ENCODE measurements at regions not wholly inside any gene's neighbourhood (a gene's known extent, or its start where the extent isn't known, plus 50 kb on each side); places are given as distances from the start of the nearest gene placed in this dataset.

GRCh38 chr12:94873734-94874517 lies 129.6 kb downstream of the NDUFA12 start:
- H3K79me2 ChIP-seq (ENCODE audit: insufficient read depth, low read length) = no peaks in the 10 kb centered on the region
- no peak overlapping the region for H3K9ac ChIP-seq (ENCODE audit: low read length)
- no peak overlapping the region for H2AFZ ChIP-seq (ENCODE audit: low read length)
- no peaks in the 10 kb centered on the region for H3K27me3 ChIP-seq (ENCODE audit: insufficient read depth, low read length)
- no peaks in the 10 kb centered on the region for H3F3A ChIP-seq (ENCODE audit: insufficient read depth, low read length)
- H3K4me2 ChIP-seq (ENCODE audit: low read length) = no peak overlapping the region
- no peak overlapping the region for H3K27ac ChIP-seq (ENCODE audit: low read depth, low read length, poor library complexity, severe bottlenecking)
- H3K9me3 ChIP-seq (ENCODE audit: low read length) = no peaks in the 10 kb centered on the region
- TF ChIP-seq, protein P1, sequence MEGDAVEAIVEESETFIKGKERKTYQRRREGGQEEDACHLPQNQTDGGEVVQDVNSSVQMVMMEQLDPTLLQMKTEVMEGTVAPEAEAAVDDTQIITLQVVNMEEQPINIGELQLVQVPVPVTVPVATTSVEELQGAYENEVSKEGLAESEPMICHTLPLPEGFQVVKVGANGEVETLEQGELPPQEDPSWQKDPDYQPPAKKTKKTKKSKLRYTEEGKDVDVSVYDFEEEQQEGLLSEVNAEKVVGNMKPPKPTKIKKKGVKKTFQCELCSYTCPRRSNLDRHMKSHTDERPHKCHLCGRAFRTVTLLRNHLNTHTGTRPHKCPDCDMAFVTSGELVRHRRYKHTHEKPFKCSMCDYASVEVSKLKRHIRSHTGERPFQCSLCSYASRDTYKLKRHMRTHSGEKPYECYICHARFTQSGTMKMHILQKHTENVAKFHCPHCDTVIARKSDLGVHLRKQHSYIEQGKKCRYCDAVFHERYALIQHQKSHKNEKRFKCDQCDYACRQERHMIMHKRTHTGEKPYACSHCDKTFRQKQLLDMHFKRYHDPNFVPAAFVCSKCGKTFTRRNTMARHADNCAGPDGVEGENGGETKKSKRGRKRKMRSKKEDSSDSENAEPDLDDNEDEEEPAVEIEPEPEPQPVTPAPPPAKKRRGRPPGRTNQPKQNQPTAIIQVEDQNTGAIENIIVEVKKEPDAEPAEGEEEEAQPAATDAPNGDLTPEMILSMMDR (IDR thresholded peaks at IDR 0.05; ENCODE audit: low read length) = no peak
- no peak for TF ChIP-seq EZH2 (IDR thresholded peaks at IDR 0.05; ENCODE audit: borderline replicate concordance, low read length)
- no peaks in the 10 kb centered on the region for H3K9me2 ChIP-seq (ENCODE audit: low read depth, low read length)
- no peak overlapping the region for H3K4me3 ChIP-seq (ENCODE audit: low read depth, low read length, poor library complexity, severe bottlenecking)
- H4K20me1 ChIP-seq (ENCODE audit: insufficient read depth, low read length) = no peaks in the 10 kb centered on the region
- no peaks in the 10 kb centered on the region for H3K36me3 ChIP-seq (ENCODE audit: insufficient read depth, low read length)
- H3K4me1 ChIP-seq (ENCODE audit: insufficient read depth, low read length, severe bottlenecking) = no peaks in the 10 kb centered on the region

GRCh38 chr12:94872971-94873733 lies 130.3 kb downstream of the NDUFA12 start:
- no peaks in the 10 kb centered on the region for H3K27me3 ChIP-seq (ENCODE audit: insufficient read depth, low read length)
- no peak overlapping the region for H3K27ac ChIP-seq (ENCODE audit: low read depth, low read length, poor library complexity, severe bottlenecking)
- no peaks in the 10 kb centered on the region for H3K4me1 ChIP-seq (ENCODE audit: insufficient read depth, low read length, severe bottlenecking)
- H4K20me1 ChIP-seq (ENCODE audit: insufficient read depth, low read length) = no peaks in the 10 kb centered on the region
- H3F3A ChIP-seq (ENCODE audit: insufficient read depth, low read length) = no peaks in the 10 kb centered on the region
- H3K9ac ChIP-seq (ENCODE audit: low read length) = no peak overlapping the region
- no peaks in the 10 kb centered on the region for H3K79me2 ChIP-seq (ENCODE audit: insufficient read depth, low read length)
- no peaks in the 10 kb centered on the region for H3K36me3 ChIP-seq (ENCODE audit: insufficient read depth, low read length)
- H3K4me3 ChIP-seq (ENCODE audit: low read depth, low read length, poor library complexity, severe bottlenecking) = no peak overlapping the region
- H2AFZ ChIP-seq (ENCODE audit: low read length) = no peak overlapping the region
- H3K4me2 ChIP-seq (ENCODE audit: low read length) = no peak overlapping the region
- H3K9me2 ChIP-seq (ENCODE audit: low read depth, low read length) = no peaks in the 10 kb centered on the region
- H3K9me3 ChIP-seq (ENCODE audit: low read length) = no peaks in the 10 kb centered on the region
- no peak for TF ChIP-seq EZH2 (IDR thresholded peaks at IDR 0.05; ENCODE audit: borderline replicate concordance, low read length)
- TF ChIP-seq, protein P1 (IDR thresholded peaks at IDR 0.05; ENCODE audit: low read length) = no peak

GRCh38 chr12:94872671-94872970 lies 130.9 kb downstream of the NDUFA12 start:
- Histone ChIP-seq H4K20me1 (ENCODE audit: insufficient read depth, low read length) (no peaks in the 10 kb centered on the region), H3K4me3 (ENCODE audit: low read depth, low read length, poor library complexity, severe bottlenecking) (no peak overlapping the region), H2AFZ (ENCODE audit: low read length) (no peak overlapping the region), H3K36me3 (ENCODE audit: insufficient read depth, low read length) (no peaks in the 10 kb centered on the region), H3K27me3 (ENCODE audit: insufficient read depth, low read length) (no peaks in the 10 kb centered on the region), H3K79me2 (ENCODE audit: insufficient read depth, low read length) (no peaks in the 10 kb centered on the region), H3F3A (ENCODE audit: insufficient read depth, low read length) (no peaks in the 10 kb centered on the region), H3K27ac (ENCODE audit: low read depth, low read length, poor library complexity, severe bottlenecking) (no peak overlapping the region), H3K4me1 (ENCODE audit: insufficient read depth, low read length, severe bottlenecking) (no peaks in the 10 kb centered on the region), H3K9ac (ENCODE audit: low read length) (no peak overlapping the region), H3K4me2 (ENCODE audit: low read length) (no peak overlapping the region), H3K9me3 (ENCODE audit: low read length) (no peaks in the 10 kb centered on the region), H3K9me2 (ENCODE audit: low read depth, low read length) (no peaks in the 10 kb centered on the region)
- TF ChIP-seq EZH2 (IDR thresholded peaks at IDR 0.05; ENCODE audit: borderline replicate concordance, low read length) = no peak
- TF ChIP-seq, protein P1 (IDR thresholded peaks at IDR 0.05; ENCODE audit: low read length) = no peak
